Rectal smooth muscle tissue (tissue), 1 donor: ENCODE measurements at regions not wholly inside any gene's neighbourhood (a gene's known extent, or its start where the extent isn't known, plus 50 kb on each side); places are given as distances from the start of the nearest gene placed in this dataset.

Experiments used
- H3K27ac ChIP-seq: one replicate; pipeline ENCODE4 v1.7.0; 2013; ENCODE audit warnings: low read depth, low read length, inconsistent platforms
- H3K27me3 ChIP-seq: one replicate; pipeline ENCODE4 v1.7.0; 2013; ENCODE audit warnings: low read length; ENCODE audit not compliant: control insufficient read depth, insufficient read depth
- H3K36me3 ChIP-seq: one replicate; pipeline ENCODE4 v1.7.0; 2013; ENCODE audit warnings: low read length; ENCODE audit not compliant: control insufficient read depth, insufficient read depth
- H3K4me1 ChIP-seq: one replicate; pipeline ENCODE4 v1.7.0; 2013; ENCODE audit warnings: low read length; ENCODE audit not compliant: control insufficient read depth, insufficient read depth
- H3K4me3 ChIP-seq: one replicate; pipeline ENCODE4 v1.7.0; 2013; ENCODE audit warnings: low read length
- H3K9ac ChIP-seq: one replicate; pipeline ENCODE4 v1.7.0; 2013; ENCODE audit warnings: low read length

- Histone ChIP-seq H3K4me3 (no peak overlapping the region), H3K27me3 (no peaks in the 10 kb centered on the region), H3K27ac (no peak overlapping the region), H3K4me1 (no peaks in the 10 kb centered on the region), H3K9ac (no peak overlapping the region), H3K36me3 (no peaks in the 10 kb centered on the region)
These were observed 231.6 kb downstream of the HTR1B start for GRCh38 chr6:77231438-77232305.

- Histone ChIP-seq H3K27ac (no peak overlapping the region), H3K36me3 (no peaks in the 10 kb centered on the region), H3K4me3 (no peak overlapping the region), H3K9ac (no peak overlapping the region), H3K27me3 (no peaks in the 10 kb centered on the region), H3K4me1 (no peaks in the 10 kb centered on the region)
These were observed 235.0 kb downstream of the HTR1B start for GRCh38 chr6:77228279-77228678.

DNA sequence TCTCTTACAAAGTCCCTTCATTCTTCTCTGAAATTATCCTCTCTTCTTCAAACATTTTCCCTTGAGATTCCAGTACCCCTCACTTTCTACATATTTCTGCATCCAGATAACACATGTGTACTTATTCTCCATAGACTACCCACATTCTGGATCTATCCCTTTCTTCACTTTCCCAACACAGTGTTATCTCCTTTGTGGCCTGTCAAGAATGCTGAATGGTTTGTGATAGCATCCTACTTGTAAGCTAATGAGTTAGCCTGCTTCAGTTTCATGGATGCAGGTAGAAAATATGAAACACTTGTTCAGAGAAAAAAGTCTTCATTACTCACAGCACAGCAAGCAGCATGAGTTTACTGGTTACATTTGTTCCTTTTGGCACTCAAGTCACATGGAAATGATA lies 245.4 kb downstream of the HTR1B start:
- Histone ChIP-seq H3K4me3 (no peak overlapping the region), H3K36me3 (no peaks in the 10 kb centered on the region), H3K9ac (no peak overlapping the region), H3K27ac (no peak overlapping the region), H3K27me3 (no peaks in the 10 kb centered on the region), H3K4me1 (no peaks in the 10 kb centered on the region)

- Histone ChIP-seq H3K36me3 (no peaks in the 10 kb centered on the region), H3K27me3 (no peaks in the 10 kb centered on the region), H3K27ac (no peak overlapping the region), H3K9ac (no peak overlapping the region), H3K4me1 (no peaks in the 10 kb centered on the region), H3K4me3 (no peak overlapping the region)
These were observed 257.4 kb downstream of the HTR1B start for GRCh38 chr6:77205936-77206335.

DNA sequence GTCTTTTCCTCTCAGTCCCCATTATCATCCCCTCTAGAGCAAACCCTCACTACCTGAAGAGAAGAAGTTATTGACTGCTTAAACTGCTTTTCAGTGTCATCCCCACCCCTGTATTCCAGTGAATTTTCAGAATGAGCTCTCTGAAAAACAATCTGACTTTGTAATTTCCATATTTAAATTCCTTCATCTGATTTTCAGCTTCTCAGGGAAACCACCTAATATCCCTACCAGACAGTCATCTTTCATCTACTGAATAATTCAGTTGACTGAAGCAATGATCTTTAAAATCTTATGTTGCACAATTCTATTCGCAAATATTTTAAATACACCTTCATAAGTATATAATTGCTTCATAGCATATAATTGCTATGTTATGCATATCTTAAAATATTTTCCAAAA lies 258.7 kb downstream of the HTR1B start:
- no peaks in the 10 kb centered on the region for H3K27me3 ChIP-seq
- no peaks in the 10 kb centered on the region for H3K4me1 ChIP-seq
- H3K36me3 ChIP-seq: no peaks in the 10 kb centered on the region
- H3K9ac ChIP-seq: no peak overlapping the region
- no peak overlapping the region for H3K4me3 ChIP-seq
- no peak overlapping the region for H3K27ac ChIP-seq

GRCh38 chr6:77183447-77183846 lies 279.8 kb downstream of the HTR1B start:
- H3K27ac ChIP-seq: no peak overlapping the region
- H3K4me3 ChIP-seq: no peak overlapping the region
- H3K4me1 ChIP-seq: no peaks in the 10 kb centered on the region
- H3K9ac ChIP-seq: no peak overlapping the region
- no peaks in the 10 kb centered on the region for H3K36me3 ChIP-seq
- no peaks in the 10 kb centered on the region for H3K27me3 ChIP-seq

- no peaks in the 10 kb centered on the region for H3K4me1 ChIP-seq
These were observed 281.5 kb downstream of the HTR1B start for GRCh38 chr6:77181749-77182148.

GRCh38 chr6:77180326-77180725 lies 283.0 kb downstream of the HTR1B start:
- H3K36me3 ChIP-seq: no peaks in the 10 kb centered on the region
- H3K27me3 ChIP-seq: no peaks in the 10 kb centered on the region
- H3K4me3 ChIP-seq: no peak overlapping the region
- no peaks in the 10 kb centered on the region for H3K4me1 ChIP-seq
- no peak overlapping the region for H3K27ac ChIP-seq
- no peak overlapping the region for H3K9ac ChIP-seq

More at GRCh38 chr6:77181749-77182148, 281.5 kb downstream of the HTR1B start:
- Histone ChIP-seq H3K36me3 (no peaks in the 10 kb centered on the region), H3K4me3 (no peak overlapping the region), H3K27me3 (no peaks in the 10 kb centered on the region), H3K27ac (no peak overlapping the region), H3K9ac (no peak overlapping the region)

DNA sequence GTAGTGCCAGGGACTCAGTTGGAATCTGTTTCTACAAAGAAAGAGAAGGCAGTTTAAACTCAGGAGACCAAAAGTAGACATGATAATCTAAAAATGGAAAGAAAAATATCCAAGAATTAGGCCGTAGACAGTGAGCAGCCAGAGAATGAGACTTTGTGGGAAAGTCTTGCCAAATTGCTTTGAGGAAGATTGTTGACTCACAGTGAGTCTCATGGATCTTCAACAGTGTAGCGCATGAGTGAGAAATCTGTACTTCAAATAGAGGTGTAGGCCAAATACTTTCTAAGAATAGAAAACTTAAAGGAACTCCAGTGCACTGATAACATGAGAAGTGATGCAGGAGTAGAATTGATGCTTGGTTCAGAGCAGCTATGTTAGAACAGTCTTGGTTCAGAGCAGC lies 284.5 kb downstream of the HTR1B start:
- Histone ChIP-seq H3K27me3 (no peaks in the 10 kb centered on the region), H3K4me1 (no peaks in the 10 kb centered on the region), H3K27ac (no peak overlapping the region), H3K36me3 (no peaks in the 10 kb centered on the region), H3K4me3 (no peak overlapping the region), H3K9ac (no peak overlapping the region)

DNA sequence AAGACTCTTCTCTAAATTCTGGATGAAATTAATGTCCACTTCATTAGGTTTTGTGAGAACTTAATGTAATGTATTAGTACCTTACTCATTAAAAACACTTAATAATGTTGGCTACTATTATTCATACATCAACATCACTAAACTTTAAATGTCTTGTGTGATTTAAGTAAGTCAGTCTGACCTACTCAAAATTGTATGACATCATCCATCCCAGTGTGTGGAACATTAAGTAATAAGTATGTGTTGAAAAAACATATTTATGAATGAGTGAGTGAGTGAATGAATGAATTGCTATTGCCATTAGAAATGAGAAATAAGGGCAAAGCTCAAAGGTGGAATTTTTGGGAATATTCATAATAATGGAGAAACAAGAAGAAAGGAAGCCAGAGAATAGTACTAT lies 285.8 kb downstream of the HTR1B start:
- Histone ChIP-seq H3K36me3 (no peaks in the 10 kb centered on the region), H3K4me3 (no peak overlapping the region)

DNA sequence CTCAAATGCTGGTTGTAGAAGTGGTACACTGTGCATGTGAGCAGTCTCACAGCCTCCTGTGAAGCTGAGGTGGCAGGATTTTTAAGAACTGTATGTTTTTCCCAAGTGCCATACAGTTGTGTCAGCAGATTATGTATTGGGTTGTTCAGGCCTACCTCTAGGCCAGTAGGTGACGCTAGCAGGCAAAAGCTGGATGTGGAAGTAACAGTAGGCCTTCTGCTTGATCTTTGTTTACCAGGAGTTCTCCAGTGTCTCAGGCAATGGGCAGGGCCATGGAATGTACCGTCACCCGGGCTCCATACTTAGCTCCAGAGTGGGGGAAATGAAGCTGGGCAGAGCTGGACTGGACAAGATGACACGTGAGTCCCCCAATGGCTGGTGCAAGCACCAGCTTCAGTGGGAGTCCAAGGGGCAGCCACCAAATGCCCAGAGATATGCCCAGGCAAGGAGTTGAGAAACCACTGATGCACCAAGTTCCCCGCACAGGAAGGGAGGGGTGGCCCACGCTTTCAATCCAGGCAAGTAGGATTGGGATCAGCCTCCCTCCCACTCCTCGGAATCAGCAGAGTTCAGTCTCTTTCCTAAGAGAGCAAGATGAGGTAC lies 289.7 kb downstream of the HTR1B start:
- no peak overlapping the region for H3K9ac ChIP-seq
- H3K4me3 ChIP-seq: no peak overlapping the region
- no peaks in the 10 kb centered on the region for H3K27me3 ChIP-seq
- H3K36me3 ChIP-seq: no peaks in the 10 kb centered on the region
- no peaks in the 10 kb centered on the region for H3K4me1 ChIP-seq
- no peak overlapping the region for H3K27ac ChIP-seq

More for the DNA sequence above, 285.8 kb downstream of the HTR1B start:
- Histone ChIP-seq H3K27me3 (no peaks in the 10 kb centered on the region), H3K4me1 (no peaks in the 10 kb centered on the region), H3K9ac (no peak overlapping the region), H3K27ac (no peak overlapping the region)

- H3K9ac ChIP-seq: no peak overlapping the region
These were observed 290.7 kb downstream of the HTR1B start for GRCh38 chr6:77172578-77172977.

DNA sequence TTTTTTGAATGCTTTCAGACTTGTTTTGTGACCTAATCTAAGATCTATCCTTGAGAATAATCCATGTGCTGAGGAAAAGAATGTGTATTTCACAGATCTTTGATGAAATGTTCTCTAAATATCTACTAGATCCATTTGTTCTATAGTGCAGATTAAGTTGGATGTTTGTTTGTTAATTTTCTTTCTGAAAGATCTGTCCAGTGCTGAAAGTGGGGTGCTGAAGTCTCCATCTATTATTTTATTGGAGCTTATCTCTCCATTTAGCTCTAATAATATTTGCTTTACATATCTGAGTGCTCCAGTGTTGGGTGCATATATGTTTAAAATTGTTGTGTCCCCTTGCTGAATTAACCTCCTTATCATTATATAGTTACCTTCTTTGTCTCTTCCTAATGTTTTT lies 303.6 kb downstream of the HTR1B start:
- no peak overlapping the region for H3K4me3 ChIP-seq
- H3K27me3 ChIP-seq: no peaks in the 10 kb centered on the region
- no peak overlapping the region for H3K27ac ChIP-seq
- H3K9ac ChIP-seq: no peak overlapping the region
- H3K4me1 ChIP-seq: no peaks in the 10 kb centered on the region
- H3K36me3 ChIP-seq: no peaks in the 10 kb centered on the region

More at GRCh38 chr6:77172578-77172977, 290.7 kb downstream of the HTR1B start:
- Histone ChIP-seq H3K4me1 (no peaks in the 10 kb centered on the region), H3K4me3 (no peak overlapping the region), H3K36me3 (no peaks in the 10 kb centered on the region), H3K27me3 (no peaks in the 10 kb centered on the region), H3K27ac (no peak overlapping the region)
